ENCODE measurements at regions not wholly inside any gene's neighbourhood (a gene's known extent, or its start where the extent isn't known, plus 50 kb on each side); places are given as distances from the start of the nearest gene placed in this dataset.
"Not testable (repeated sequence)": the region's sequence is repeated elsewhere in the genome, so short reads cannot be mapped to it uniquely, and the experiment has no call there.

- no peak for DNase-seq (ENCODE audit: low spot score)
- no peak for TF ChIP-seq CTCF (IDR thresholded peaks at IDR 0.05; ENCODE audit: extremely low read depth, missing control alignments)
These were observed 196.3 kb downstream of the JCAD start for GRCh38 chr10:29862923-29863614.

DNA sequence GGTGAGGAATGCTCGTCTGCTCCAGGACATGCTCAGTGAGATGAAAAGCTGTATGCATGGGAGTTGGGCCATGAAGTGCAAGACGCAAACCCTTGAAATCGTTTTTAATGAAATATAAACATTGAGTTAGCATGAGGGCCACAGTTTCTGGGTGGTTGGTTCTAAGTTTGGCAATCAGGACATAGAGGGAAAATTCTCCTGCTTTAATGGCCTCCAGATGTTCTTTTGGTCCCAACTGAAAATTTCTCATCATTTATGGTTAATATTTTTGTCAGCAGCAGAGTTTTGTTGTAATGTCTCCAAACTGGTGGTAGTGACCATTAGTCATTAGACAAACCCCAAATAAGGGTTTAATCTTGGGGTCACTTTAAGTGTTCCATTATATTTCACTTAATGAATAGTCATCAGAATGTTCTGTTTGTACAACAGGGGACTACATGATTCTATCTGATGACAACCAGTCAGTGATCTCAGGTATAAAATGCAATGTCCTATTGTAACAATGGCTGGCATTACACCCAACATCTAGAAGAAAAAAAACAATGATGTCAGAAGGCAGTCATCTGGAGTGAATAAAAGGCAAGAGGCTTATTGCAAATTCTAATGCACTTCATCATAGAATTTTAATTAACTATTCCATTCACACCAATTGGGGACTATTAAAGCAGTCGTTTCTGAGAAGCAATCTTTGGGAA, 197.4 kb downstream of the JCAD start:
- TF ChIP-seq CTCF (IDR thresholded peaks at IDR 0.05; ENCODE audit: extremely low read depth, missing control alignments), result no peak
- no peak for DNase-seq (ENCODE audit: low spot score)

DNA sequence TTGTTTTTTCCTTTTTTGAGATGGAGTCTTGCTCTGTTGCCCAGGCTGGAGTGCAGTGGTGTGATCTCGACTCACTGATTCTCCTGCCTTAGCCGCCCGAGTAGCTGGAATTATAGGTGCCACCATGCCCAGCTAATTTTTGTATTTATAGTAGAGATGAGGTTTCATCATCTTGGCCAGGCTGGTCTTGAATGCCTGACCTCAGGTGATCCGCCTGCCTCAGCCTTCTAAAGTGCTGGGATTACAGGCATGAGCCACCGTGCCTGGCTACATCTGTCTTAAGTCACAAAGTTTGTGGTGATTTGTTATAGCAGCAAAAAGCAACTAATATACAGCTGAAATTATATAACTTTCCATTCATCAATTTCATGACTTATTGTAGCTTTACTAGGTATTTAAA, 198.2 kb downstream of the JCAD start:
- not testable (repeated sequence) for DNase-seq (ENCODE audit: low spot score)

GRCh38 chr10:29860166-29860565, 199.2 kb downstream of the JCAD start:
- no peak for DNase-seq (ENCODE audit: low spot score)
- TF ChIP-seq CTCF (IDR thresholded peaks at IDR 0.05; ENCODE audit: extremely low read depth, missing control alignments), result no peak

DNA sequence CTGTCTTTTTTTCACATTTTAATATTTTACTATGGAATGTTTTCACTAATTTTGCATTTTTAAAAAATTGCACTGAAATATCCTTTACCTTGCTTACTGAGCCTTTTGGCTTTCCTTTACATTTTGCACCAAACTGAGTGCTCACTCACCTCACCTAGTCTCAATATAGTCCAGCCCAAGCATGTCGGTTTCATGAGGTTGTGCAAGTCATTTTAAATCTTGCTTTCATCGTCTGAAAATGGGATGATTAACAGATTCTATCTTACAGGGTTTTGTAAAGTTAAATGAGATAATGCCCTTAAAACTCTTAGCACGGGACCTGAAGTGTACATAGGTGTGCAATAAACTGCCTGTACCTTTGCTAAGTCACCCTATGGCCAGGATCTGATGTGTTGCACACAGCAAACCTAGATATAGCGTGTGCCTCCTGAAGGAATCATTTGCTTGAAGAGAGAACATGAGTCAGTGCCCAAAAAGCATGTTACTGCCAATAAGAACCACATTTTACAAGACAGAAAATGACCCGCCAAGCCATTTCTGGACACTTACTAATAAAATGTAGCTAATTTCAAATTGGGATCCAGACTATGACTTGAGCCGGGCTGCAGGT, 199.8 kb downstream of the JCAD start:
- TF ChIP-seq CTCF (IDR thresholded peaks at IDR 0.05; ENCODE audit: extremely low read depth, missing control alignments), result no peak
- no peak for DNase-seq (ENCODE audit: low spot score)

DNA sequence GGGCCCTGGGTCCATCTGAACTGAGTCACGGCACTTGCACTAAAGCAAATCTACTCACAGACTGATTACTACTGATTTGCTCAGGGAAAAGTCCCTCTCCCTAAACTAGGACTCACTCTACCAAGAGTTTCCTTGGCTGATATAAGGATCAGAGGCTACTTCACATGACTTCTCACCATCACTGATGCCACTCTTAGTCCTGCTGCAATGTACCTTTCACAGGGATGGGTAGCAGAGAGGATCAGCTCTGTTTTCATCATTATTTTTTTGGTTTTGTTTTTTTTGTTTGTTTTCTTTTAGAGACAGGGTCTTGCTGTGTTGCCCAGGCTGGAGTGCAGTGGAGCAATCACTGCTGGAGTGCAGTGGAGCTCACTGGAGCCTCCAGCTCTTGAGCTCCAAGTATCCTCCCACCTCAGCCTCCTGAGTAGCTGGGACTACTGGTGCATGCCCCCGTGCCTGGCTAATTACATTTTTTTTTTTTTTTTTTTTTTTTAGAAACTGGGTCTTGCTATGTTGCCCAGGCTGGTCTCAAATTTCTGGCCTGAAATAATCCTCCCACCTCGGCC, 200.6 kb downstream of the JCAD start:
- no peak for DNase-seq (ENCODE audit: low spot score)
- no peak for TF ChIP-seq CTCF (IDR thresholded peaks at IDR 0.05; ENCODE audit: extremely low read depth, missing control alignments)

DNA sequence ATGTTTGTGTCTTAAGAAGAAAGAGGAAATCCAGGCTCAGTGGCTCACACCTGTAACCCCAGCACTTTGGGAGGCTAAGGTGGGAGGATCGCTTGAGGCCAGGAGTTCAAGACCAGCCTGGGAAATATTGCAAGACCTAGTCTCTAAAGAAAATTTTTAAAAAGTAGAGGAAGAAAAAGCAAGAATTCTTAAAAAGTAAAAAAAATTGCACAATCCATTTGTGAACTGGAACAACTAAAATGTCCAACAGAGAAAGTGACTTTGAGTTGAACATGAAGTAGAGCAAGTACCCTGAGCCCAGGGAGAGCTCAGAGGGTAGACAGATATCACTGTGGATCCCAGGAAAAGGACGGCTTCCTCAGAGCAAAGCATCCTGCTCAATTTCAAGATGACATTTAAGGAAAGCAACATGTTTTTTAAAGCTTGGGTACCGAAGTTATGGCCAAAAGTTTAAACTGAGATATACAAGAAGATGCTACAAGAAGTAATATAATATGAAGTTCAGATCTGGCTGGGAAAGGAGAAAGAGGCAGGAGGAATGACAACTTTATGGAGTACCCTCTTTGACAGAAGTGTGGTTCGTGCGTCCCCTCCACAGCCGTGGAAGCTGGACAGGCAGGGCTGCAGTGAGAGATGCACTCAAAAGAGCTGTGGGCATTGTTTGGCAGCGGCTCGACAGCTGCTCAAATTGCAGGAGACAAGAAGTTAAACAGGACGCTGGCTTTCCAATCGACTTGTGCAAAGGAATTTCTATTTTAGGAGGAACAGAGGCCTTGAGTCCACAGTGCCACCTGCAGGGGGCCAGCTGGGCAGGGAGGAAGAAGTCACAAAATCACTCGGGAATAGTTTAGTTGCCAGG, 201.3 kb downstream of the JCAD start:
- DNase-seq (ENCODE audit: low spot score), result no peak
- no peak for TF ChIP-seq CTCF (IDR thresholded peaks at IDR 0.05; ENCODE audit: extremely low read depth, missing control alignments)

All from GM20000 (cell line).